GM21447 (cell line): ENCODE measurements at regions not wholly inside any gene's neighbourhood (a gene's known extent, or its start where the extent isn't known, plus 50 kb on each side); places are given as distances from the start of the nearest gene placed in this dataset.
"Not testable (repeated sequence)": the region's sequence is repeated elsewhere in the genome, so short reads cannot be mapped to it uniquely, and the experiment has no call there.

ENCODE experiments used
- ATAC-seq: cut with Tn5 transposase; IDR thresholded peaks from one replicate; pipeline ENCODE4 v1.9.1; 2021; ENCODE audit not compliant: unreplicated experiment

GRCh38 chr3:72270072-72270681 is 485.2 kb upstream of the PROK2 start:
- no peak for ATAC-seq

- no peak for ATAC-seq
These were observed 484.5 kb upstream of the PROK2 start for GRCh38 chr3:72269475-72269874.

GRCh38 chr3:72266921-72267524 is 482.1 kb upstream of the PROK2 start:
- ATAC-seq, result not testable (repeated sequence)

DNA sequence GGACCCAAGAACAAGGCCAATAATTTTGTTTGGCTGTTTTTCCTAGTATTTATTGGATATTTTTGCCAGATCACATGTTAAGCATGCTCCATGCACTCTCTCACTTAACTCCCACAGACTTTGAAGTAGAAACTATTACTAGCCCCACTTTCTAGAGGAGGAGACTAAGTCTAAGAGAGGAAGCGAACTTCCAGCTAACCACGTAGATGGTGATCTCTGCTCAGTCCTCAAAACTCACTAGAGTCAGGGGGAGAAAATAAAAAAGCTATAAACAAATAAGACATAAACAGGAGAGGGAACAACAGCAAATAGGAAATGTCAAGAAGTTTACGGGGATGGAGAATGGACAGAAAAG is 481.0 kb upstream of the PROK2 start:
- ATAC-seq, result peak; percentile 28

- ATAC-seq, result peak; percentile 47
These were observed 480.5 kb upstream of the PROK2 start for GRCh38 chr3:72265256-72266015.

DNA sequence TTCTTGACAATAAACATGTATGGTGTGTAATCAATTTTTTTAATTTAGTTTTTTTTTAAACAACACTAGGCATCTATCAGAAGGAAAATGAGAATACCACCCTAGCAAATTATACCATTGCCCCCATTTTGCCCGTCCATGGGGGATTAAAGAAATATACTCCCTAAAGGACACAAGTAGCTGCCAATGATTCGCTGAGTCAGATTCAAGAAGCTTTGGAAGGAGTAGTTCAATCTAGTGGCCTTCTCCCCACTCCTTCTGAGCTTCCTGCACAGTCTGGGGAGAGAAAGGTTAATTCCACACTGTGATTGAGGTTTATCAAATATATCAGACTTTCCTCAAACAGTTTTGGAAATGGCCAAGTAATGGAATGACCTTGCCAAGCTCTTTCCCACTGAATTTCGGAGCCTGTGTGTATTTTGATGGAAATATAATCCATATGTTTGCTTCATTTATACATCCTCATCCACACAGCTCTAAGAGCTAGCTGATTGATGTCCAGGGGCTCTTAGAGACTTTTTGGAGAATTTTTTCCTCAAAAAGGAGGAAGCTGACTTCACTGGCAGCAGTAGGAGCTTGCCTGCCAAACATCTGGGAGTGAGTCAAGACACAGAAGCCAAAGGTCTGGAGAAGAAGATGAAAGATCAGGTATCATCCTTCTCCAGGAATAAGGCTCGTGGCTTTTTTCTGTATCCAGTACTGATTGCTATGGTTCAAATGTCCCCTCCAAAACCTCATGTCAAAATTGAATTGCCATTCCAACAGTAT is 478.5 kb upstream of the PROK2 start:
- no peak for ATAC-seq

DNA sequence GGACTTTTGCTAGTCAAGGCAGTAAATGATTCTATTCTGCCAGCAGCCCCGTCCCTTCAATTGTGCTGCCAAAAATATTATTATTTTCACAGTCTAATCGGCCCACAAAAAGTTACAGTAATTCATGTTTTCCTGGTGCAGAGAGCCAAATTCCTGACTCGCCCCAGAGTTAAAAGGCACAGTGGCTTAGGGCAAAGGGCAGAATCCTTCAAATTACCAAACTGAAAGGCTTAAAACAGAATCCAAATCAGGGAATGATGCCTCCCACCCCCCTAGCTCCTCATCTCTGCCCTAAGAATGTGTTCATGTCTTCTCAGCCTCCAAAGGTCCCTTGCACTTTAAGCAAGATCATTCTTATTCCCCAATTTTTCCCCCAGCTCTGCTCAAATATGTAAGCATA is 477.8 kb upstream of the PROK2 start:
- no peak for ATAC-seq

- no peak for ATAC-seq
These were observed 476.9 kb upstream of the PROK2 start for GRCh38 chr3:72261566-72262564.

DNA sequence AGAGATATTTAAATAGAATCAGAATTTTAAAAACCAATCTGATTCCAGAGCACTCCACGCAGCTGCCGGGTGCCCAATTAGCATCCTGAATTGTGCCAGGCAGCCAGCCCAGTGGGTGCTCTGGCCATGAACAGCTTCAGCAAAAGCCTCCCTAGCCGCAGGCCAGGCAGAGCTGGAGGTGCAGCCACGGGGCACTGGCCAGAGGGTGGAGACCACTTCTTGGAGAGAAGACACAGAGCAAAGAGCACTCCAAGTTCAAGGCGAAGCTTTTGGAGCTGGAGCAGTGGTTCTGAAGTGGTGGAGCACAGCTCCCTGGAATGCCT is 475.6 kb upstream of the PROK2 start:
- no peak for ATAC-seq

GRCh38 chr3:72259755-72260587 is 475.0 kb upstream of the PROK2 start:
- no peak for ATAC-seq

DNA sequence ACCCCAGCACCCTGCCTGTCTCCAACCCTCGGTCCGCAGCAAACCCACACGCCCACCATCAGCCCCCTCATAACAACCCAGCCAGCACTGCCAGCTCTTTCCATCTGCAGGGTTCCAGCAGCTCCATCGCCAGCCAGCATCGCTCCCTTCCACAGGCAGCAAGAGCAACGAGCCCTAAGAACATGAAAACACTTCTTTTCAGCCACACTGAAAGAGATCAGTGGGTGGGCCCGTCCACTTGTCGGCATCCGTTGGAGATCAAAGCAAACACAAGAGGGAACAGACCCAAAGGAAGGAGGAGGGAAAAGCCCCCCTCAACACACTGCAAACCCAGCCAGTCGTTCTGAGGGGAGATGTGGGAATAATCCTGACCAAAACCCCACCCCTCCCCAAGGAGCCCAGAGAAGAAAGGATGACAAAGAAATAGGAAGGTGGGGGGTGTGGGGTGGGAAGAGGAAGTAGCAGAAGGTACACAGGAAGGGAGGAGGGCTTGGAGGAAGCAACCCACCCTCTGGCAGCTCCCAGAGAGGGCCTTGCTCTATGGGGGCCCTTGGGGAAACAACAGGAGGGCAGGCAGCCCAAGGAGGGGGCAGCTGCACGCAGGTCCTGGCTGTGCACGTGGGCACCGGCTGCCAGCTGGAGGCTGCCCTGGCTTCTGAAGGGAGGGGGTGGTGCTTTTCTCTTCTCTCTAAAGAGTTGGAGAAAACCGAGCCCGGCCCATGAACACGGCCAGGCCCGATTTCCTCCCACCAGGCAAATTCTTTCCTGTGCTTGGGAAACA is 473.6 kb upstream of the PROK2 start:
- ATAC-seq, result no peak

DNA sequence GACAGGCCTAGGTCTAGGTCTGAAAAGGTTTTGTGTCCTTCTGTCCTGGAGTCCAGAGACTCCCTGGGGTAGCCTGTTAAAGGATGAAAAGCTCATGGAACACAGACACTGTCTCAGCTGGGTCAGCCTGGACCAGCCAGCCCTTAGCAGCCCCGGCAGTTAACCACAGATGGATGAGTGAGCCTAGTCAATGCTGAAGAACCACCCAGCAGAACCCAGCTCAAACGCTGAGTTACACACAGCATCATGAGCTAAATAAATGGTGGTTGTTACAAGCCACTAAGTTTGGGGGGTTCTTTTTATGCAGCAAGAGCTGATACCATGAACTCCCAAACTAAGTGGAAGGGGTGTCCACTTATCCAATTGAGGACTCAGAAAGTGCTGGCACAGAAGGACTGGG is 472.8 kb upstream of the PROK2 start:
- ATAC-seq, result no peak

- no peak for ATAC-seq
These were observed 472.3 kb upstream of the PROK2 start for GRCh38 chr3:72257203-72257602.

GRCh38 chr3:72256716-72257115 is 471.8 kb upstream of the PROK2 start:
- no peak for ATAC-seq

DNA sequence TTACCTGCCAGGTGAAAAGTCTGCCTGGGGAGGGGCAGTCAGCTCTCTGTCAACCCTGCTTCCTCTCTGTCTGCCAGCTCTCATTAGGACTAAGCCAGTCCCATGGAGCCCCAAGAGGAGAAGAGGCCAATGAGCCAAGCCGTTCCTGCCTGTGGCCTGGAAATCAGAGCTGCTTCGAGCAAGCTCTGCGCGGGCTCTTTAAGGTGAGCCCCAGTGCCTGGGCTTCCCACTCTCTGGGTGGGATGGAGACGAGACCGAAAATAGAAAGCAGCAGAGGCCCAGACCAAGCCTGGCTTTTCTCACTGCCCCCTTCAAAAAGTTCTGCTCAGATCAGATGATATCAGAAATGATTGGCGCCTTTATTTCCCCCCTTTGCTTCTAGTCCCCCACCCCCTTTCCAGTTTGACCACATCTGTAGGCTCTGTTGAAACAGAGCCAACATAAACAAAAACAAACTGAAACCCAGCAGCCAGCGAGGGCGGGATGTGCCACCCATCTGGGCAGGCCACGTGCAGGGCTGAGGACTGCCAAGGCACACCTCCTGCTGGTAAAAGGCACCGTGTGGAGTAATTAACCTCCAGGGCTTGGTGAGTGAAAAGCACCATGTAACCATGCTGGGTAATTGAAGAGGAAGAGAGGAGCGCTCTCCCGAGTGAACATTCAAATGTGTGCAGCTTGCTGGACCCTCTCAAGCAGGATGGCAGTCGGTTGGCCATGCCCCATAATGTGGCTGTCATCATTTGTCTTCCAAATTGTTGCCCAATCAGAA is 471.0 kb upstream of the PROK2 start:
- no peak for ATAC-seq

GRCh38 chr3:72255191-72255590 is 470.2 kb upstream of the PROK2 start:
- ATAC-seq, result no peak

- no peak for ATAC-seq
These were observed 469.5 kb upstream of the PROK2 start for GRCh38 chr3:72254483-72254882.

DNA sequence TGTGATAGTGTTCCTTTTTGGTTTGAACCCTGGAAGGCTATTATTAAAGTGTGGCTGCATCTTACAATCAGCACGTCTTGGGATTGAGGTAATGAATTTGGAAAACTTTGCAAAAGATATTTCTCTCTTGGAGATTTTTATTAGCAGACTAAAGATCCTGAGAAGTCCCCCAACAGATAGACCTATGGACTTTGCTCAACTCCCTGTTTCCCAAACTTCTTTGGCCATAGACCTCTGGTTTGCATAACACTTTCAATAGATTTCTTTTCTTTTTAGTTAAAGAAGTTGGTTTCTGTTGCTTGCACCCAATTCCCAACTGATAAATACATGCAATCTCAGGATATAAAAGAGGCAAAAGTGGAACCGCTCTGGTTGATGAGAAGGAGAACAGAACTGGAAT is 465.8 kb upstream of the PROK2 start:
- ATAC-seq, result no peak
